ENCODE measurements at regions not wholly inside any gene's neighbourhood (a gene's known extent, or its start where the extent isn't known, plus 50 kb on each side); places are given as distances from the start of the nearest gene placed in this dataset.

DNA sequence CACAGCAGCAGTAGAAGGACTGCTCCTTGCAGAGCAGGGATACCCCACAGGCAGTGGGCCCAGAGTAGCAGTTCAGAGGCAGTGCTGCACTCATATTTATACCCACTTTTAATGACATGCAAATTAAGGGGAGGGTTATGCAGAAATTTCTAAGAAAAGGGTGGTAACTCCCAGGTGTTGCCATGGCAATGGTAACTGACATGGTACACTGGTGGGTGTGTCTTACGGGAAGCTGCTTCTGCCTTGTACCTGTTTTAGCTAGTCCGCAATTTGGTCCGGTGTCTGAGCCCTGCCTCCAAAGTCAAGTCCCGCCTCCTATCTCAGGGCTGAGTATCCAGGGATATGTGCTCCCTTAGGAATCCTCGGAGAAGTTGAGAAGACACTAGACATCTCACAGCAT is 79.2 kb upstream of the UQCRFS1 start:
- TF ChIP-seq POLR2AphosphoS5 (IDR thresholded peaks at IDR 0.05; ENCODE audit: low read depth, low read length) (no peak), REST (IDR thresholded peaks at IDR 0.05; ENCODE audit: insufficient read depth in 1 of 2, low read depth in 2 of 2, low read length in 2 of 2) (no peak), SIN3A (IDR thresholded peaks at IDR 0.05; ENCODE audit: borderline replicate concordance, insufficient read depth, low read length) (no peak)

All from PFSK-1 (cell line).